Activated T-cell treated with anti-CD3 and anti-CD28 coated beads for 1 hour (primary cell): ENCODE measurements at regions not wholly inside any gene's neighbourhood (a gene's known extent, or its start where the extent isn't known, plus 50 kb on each side); places are given as distances from the start of the nearest gene placed in this dataset.
A peak's percentile ranks its signal among the peaks of the same experiment; 100 is the strongest.

Source experiments
- DNase-seq: peaks from one replicate; pipeline ENCODE4 v3.0.0-alpha.2; 2020; ENCODE audit warnings: low read depth

GRCh38 chr12:124726596-124727263 is 136.9 kb downstream of the SCARB1 start:
- DNase-seq, result no peak

- no peak for DNase-seq
Measured at GRCh38 chr12:124725597-124726237, 137.9 kb downstream of the SCARB1 start.

GRCh38 chr12:124725099-124725498 is 138.6 kb downstream of the SCARB1 start:
- DNase-seq, result no peak

- no peak for DNase-seq
Measured at GRCh38 chr12:124722878-124723277, 140.8 kb downstream of the SCARB1 start.

GRCh38 chr12:124721501-124722162 is 142.0 kb downstream of the SCARB1 start:
- DNase-seq, result no peak

GRCh38 chr12:124720681-124721500 is 142.8 kb downstream of the SCARB1 start:
- no peak for DNase-seq

- DNase-seq, result no peak
Measured at GRCh38 chr12:124720004-124720680, 143.5 kb downstream of the SCARB1 start.

- no peak for DNase-seq
Measured at GRCh38 chr12:124719231-124719630, 144.4 kb downstream of the SCARB1 start.

GRCh38 chr12:124718458-124718857 is 145.2 kb downstream of the SCARB1 start:
- DNase-seq, result no peak

GRCh38 chr12:124718036-124718435 is 145.6 kb downstream of the SCARB1 start:
- DNase-seq, result no peak

- no peak for DNase-seq
Measured at GRCh38 chr12:124717318-124717717, 146.3 kb downstream of the SCARB1 start.

GRCh38 chr12:124716208-124717130 is 147.2 kb downstream of the SCARB1 start:
- no peak for DNase-seq

GRCh38 chr12:124715121-124715990 is 147.9 kb upstream of the NCOR2 start:
- DNase-seq, result no peak

GRCh38 chr12:124713436-124714082 is 146.1 kb upstream of the NCOR2 start:
- DNase-seq, result peak; percentile 37

GRCh38 chr12:124713041-124713435 is 145.6 kb upstream of the NCOR2 start:
- no peak for DNase-seq

GRCh38 chr12:124711344-124711743 is 143.9 kb upstream of the NCOR2 start:
- no peak for DNase-seq

- DNase-seq, result no peak
Measured at GRCh38 chr12:124709722-124710687, 142.6 kb upstream of the NCOR2 start.

GRCh38 chr12:124707316-124707715 is 139.9 kb upstream of the NCOR2 start:
- no peak for DNase-seq
